ENCODE measurements at regions not wholly inside any gene's neighbourhood (a gene's known extent, or its start where the extent isn't known, plus 50 kb on each side); places are given as distances from the start of the nearest gene placed in this dataset.
A peak's percentile ranks its signal among the peaks of the same experiment; 100 is the strongest.
"Not testable (repeated sequence)": the region's sequence is repeated elsewhere in the genome, so short reads cannot be mapped to it uniquely, and the experiment has no call there.

GRCh38 chr4:133592591-133592990, 443.5 kb downstream of the PCDH10 start:
- DNase-seq (ENCODE audit: low read depth) = no peak

GRCh38 chr4:133592106-133592505, 443.0 kb downstream of the PCDH10 start:
- no peak for DNase-seq (ENCODE audit: low read depth)

DNA sequence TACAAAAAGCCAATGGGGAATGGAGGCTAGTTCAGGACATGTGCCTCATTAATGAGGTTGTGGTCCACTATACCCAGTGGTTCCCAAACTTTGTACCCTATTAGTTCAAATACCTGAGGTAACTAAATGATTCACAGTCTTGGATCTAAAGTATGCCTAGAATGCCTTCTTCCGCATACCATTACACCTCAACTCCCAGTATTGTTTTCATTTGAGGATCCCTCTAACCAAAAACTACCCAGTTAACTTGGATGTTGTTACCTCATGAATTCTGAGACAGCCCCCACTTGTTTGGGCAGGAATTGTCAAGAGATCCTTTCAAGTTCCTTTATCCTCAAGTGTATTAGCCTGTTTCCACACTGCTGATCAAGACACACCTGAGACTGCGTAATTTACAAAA, 439.2 kb downstream of the PCDH10 start:
- DNase-seq (ENCODE audit: low read depth) = no peak

DNA sequence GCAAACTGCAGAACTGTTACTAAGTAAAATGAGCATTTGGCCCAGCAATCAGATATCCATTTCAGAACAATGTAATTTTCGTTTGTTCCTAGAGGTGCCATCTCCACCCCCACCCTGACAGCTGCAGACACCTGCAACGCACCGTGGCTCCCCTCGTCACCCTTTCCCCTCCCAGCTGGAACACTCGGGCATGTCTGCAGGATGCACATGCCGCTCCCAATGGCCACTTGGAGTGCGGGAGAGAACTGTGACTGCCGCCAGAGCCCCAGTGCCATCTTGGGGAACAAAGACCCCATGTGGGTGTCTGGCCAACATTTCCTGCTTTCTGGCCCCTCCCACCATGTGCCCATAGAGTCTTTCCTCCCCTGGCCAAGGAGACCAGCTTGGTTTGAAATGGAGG, 436.2 kb downstream of the PCDH10 start:
- DNase-seq (ENCODE audit: low read depth) = no peak

DNA sequence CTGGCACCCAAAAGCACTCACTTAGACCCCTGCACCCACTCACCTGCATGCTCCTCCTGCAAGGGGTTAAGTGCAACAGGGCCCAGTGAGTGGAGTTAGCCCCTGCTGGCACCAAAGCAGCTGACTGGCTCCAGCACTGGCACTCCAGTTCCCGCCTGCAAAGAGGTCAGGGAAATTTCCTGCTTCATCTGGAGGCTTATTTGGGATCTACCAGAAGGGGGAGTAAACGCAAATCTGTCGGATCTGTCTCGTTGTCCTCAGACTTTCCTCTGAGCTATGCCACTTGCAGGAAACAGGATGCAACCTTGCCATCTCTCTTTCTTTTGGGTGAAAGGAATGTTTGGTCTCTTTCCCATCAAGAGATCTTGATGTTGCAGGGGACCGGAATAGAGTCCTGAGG, 435.6 kb downstream of the PCDH10 start:
- no peak for DNase-seq (ENCODE audit: low read depth)

DNA sequence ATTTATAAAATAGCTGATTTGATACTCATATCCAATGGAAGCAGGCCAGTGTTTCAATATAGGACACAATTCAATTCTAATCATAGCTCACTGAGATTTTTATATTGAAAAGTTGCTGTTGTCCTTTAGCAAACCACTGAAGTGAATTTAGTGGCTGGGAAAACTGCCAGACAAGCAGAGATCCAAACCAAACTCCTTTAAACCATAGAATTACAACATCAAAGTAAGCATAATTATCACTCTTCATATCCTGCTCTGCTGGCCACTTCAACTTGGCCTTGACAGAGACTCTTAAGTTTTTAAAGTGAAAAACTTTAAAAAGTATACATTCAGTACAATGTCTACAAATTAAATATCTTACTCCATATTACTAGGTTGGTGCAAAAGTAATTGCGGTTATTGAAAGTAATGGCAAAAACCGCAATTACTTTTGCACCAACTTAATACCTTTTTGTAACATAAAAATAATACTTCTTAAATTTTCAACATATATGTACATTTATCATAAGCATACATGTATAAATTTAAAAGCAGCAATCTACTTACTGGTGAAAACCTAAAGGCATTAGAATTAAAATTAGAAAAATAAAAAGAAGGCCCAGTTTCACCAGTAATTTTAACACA, 433.0 kb downstream of the PCDH10 start:
- DNase-seq (ENCODE audit: low read depth) = peak; percentile 18

DNA sequence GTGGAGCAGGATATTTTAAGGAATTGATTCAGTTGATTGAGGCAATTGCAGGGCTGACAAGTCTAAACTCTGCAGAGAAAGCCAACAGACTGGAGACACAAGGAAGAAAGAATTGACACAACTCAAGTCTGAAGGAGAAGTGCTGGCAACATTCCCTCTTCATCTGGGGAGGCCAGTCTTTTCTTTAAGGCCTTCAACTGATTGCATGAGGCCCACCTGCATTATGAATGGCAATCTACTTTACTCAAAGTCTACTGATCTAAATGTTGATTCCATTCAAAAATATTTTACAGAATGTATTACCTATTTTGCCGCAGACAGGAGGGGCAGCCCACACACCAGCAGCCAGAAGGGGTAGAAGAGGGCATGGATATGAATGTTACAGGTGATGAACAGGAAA, 425.2 kb downstream of the PCDH10 start:
- no peak for DNase-seq (ENCODE audit: low read depth)

- peak; percentile 81 for DNase-seq (ENCODE audit: low read depth)
These were observed 416.3 kb downstream of the PCDH10 start for GRCh38 chr4:133565379-133565778.

DNA sequence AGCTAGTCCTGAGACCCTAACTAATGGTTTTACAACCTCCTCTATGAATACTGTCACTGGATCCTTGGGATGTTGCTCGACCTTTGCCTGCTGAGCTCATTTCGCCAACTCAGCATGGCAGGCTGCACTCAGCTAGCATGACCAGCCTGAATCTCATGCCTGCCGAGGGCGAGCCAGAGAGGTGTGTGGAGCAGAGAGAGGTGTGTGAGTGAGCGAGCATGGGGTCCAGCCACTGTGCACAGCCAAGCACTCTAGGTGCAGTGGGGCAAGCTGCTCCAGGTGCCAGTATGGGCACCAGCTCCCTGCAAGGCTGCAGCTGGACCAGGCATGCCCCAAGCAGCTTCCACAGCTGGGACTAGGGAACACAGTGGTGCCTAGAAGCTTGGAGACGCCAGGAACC, 410.9 kb downstream of the PCDH10 start:
- DNase-seq (ENCODE audit: low read depth) = no peak

DNA sequence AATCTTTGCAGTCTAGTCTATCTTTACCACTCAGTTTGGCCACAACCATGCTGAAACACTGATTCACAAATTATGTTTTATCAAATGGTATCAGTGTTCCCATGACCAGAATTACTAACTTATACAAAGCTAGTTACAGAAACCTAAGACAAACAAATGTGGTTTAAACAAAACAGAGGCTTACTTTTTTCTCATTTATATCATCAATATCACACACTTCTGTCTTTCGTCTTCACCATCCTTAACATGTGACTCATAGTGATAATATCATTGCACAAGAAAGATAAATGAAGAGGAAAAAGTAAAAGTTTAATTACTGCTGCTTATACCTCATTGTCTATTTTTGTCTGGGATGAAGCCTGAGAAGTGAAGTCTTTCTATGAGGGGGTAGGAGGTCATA, 406.6 kb downstream of the PCDH10 start:
- DNase-seq (ENCODE audit: low read depth) = no peak

GRCh38 chr4:133550436-133550835, 401.3 kb downstream of the PCDH10 start:
- DNase-seq (ENCODE audit: low read depth) = no peak

DNA sequence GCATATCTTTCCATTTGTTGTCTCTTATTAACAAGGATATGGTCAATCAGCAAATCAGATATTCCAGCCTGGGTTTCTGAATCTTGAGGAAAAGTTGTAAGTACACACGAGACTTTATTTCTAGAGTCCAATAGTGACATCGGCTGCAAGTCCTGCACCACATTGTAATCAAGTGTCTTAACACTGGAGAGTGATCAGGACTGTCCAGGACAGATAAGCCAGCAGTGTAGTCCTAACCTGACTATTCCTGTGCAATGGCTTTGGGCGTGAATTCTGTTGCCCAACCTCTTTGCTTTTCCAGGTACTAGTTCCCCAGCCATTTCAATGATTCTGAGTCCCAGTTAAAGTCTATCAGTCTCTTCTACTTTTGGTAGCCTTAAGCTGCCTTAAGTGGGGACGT, 395.0 kb downstream of the PCDH10 start:
- DNase-seq (ENCODE audit: low read depth) = no peak

DNA sequence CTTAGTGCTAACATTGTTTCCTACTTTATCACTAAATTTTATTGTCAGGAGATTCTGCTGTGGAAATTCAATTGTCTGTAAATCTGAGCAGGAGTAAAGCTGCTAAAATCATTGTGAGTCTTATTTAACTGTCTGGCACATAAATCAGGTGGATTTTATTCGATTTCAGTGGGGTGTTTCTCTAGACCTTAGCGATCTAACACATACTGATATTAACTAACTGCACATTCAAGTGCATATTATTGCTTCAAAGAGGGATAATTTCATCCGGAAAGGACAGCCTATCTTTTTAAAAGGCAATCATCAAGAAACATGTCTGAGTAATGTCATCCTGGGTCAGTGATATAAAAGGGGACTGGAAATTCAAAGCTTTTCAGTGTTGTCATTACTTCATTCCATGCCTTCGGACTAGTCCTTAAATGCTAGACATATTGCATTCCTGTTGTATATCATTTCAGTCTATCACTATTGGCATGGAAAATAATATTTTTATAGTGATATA, 388.7 kb downstream of the PCDH10 start:
- DNase-seq (ENCODE audit: low read depth) = no peak

DNA sequence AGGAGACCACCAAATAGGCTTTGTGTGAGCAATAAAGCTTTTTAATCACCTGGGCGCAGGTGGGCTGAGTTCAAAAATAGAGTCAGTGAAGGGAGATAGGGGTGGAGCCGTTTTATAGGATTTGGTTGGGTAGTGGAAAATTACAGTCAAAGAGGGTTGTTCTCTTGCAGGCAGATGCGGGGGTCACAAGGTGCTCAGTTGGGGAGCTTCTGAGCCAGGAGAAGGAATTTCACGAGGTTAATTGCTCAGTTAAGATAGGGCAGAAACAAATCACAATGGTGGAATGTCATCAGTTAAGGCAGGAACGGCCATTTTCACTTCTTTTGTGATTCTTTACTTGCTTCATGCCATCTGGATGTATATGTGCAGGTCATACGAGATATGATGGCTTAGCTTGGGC, 385.1 kb downstream of the PCDH10 start:
- DNase-seq (ENCODE audit: low read depth) = not testable (repeated sequence)

GRCh38 chr4:133524369-133524768, 375.3 kb downstream of the PCDH10 start:
- no peak for DNase-seq (ENCODE audit: low read depth)

GRCh38 chr4:133513901-133514300, 364.8 kb downstream of the PCDH10 start:
- DNase-seq (ENCODE audit: low read depth) = no peak

GRCh38 chr4:133498149-133498548, 349.1 kb downstream of the PCDH10 start:
- no peak for DNase-seq (ENCODE audit: low read depth)

DNA sequence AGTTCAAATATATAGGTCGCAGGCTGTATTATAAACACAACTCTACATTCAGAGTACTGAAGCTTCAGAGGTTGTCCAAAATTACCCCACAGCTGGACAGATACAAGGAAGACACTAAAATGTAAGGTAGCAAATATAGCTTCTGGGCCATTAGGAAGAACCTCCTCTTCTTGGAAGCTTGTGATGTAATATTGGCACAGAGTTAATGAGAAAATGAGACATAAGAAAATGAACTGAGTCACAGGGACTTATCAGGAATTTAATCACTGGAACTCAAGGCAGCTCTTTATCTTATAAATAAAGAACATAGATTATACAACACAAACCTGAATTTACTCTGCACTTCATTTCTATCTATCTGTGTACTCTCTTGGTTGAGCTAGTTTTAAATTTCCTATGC, 344.7 kb downstream of the PCDH10 start:
- DNase-seq (ENCODE audit: low read depth) = no peak

GRCh38 chr4:133493241-133493640, 344.1 kb downstream of the PCDH10 start:
- DNase-seq (ENCODE audit: low read depth) = no peak

DNA sequence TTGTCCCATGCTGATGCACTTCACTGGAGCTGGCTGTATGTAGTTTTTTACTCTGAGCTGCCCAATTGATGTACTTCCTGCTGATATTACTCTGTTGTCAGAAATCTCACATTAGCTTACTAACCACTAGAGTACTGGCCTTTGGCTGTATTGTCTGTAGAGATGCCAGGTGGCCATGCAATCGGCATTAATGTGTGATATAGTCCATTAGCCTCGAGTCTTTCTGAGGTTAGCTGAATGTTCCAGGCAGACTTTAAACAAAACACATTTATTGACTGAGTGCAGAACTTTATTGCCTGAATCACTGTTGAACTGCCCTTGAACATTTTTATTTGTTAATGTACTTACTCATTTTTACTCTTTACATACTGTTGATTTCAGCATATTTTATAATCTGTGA, 335.2 kb downstream of the PCDH10 start:
- DNase-seq (ENCODE audit: low read depth) = no peak

- DNase-seq (ENCODE audit: low read depth) = peak; percentile 31
These were observed 334.6 kb downstream of the PCDH10 start for GRCh38 chr4:133483600-133484246.

- DNase-seq (ENCODE audit: low read depth) = no peak
These were observed 327.0 kb downstream of the PCDH10 start for GRCh38 chr4:133476063-133476462.

DNA sequence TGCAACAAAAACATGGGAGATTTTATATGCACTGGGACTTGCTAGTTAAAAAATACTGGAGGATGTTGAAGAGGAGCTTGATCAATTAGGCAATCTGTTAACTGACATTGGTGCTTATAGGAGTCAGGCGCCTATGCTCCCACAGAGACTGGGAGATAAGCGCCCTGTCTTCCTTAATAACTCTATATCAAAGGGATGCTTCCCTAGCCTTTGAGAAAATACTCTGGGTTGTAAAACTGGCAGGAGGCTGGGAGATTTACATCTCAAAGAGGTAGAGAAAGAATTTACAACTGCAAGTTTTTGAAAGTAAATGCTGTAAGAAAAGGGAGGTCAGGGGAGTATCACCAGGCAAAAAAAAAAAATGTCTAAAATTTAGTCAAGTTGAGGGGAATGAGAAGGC, 325.4 kb downstream of the PCDH10 start:
- DNase-seq (ENCODE audit: low read depth) = no peak

DNA sequence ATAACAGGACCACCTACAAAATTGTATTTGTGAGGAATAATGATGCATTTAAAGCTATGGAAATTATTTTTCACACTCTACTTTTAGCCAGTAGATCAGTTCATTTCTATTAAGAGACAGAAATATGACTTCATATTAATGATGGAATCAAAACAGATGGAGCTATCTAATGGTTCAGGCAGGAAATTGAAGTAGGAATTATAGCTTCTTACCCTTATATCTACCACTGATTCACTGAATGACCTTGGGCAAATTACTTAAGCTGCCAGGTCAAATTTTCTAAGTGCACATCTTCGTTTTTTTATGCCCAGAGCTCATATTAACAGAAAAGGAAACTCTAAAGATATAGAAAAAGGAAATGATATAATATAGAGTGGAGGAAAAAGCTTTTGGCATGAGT, 323.1 kb downstream of the PCDH10 start:
- no peak for DNase-seq (ENCODE audit: low read depth)

All from stromal cell of bone marrow (primary cell).